ENCODE measurements at regions not wholly inside any gene's neighbourhood (a gene's known extent, or its start where the extent isn't known, plus 50 kb on each side); places are given as distances from the start of the nearest gene placed in this dataset.

DNA sequence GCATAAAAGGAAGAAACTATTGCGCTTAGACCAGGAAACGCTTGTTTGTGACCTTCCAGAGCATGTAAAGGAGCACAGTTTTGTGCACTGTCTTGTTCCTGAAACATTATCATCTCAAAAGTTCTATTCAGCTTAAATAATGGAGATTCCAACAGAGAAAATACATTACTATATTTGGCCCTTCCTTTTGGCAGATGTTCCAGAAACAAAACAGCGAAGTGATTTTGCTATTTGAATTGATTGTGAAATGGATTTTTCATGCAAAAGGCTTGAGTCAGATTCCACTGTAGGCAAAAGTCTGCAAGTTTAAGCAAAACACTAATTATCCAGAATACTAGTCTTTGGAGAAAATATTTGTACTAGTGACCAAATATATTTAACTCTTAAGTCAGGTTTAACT is 80.3 kb upstream of the PTBP2 start:
- CTCF ChIA-PET = no interaction called here
- no peak overlapping the region for H3K27ac ChIP-seq (ENCODE audit: extremely low read depth, low read depth, low read length)

DNA sequence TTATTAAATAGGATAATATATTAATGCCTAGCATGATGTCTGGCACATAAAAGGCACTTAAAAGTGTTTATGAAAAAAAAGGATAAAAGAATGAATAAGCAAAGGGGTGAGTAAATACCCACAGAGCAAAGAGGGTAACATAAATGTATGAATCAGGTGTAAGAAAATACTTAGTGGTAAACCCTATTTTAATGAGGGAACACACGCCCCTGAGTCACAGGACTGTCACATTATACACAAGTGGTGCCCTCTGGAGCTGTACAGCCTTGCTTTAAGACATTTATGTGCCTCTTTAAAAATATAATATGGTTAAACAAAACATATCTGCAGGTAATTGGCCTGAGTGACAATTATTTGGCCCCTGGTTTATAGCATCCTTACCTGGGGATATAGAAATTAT is 78.1 kb upstream of the PTBP2 start:
- Histone ChIP-seq H3K9me3 (ENCODE audit: control insufficient read depth, insufficient read depth, low read depth, low read length) (no peaks in the 10 kb centered on the region), H3K27ac (ENCODE audit: extremely low read depth, low read depth, low read length) (no peak overlapping the region), H3K4me1 (ENCODE audit: control insufficient read depth, insufficient read depth, low read length) (no peaks in the 10 kb centered on the region), H3K4me3 (ENCODE audit: low read depth, low read length) (no peak overlapping the region), H3K36me3 (ENCODE audit: control insufficient read depth in 2 of 2, insufficient read depth in 1 of 2, low read length in 2 of 2) (no peaks in the 10 kb centered on the region)
- ChIA-PET CTCF (no interaction called here), POLR2A (no interaction called here)
- TF ChIP-seq, protein P1, sequence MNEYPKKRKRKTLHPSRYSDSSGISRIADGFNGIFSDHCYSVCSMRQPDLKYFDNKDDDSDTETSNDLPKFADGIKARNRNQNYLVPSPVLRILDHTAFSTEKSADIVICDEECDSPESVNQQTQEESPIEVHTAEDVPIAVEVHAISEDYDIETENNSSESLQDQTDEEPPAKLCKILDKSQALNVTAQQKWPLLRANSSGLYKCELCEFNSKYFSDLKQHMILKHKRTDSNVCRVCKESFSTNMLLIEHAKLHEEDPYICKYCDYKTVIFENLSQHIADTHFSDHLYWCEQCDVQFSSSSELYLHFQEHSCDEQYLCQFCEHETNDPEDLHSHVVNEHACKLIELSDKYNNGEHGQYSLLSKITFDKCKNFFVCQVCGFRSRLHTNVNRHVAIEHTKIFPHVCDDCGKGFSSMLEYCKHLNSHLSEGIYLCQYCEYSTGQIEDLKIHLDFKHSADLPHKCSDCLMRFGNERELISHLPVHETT (tag by site-specific recombination; IDR thresholded peaks at IDR 0.05) = no peak
- TF ChIP-seq ZNF521 (tag by site-specific recombination; IDR thresholded peaks at IDR 0.05) (no peak), ZNF776 (tag by site-specific recombination; IDR thresholded peaks at IDR 0.05; ENCODE audit: borderline replicate concordance) (no peak)
- TF ChIP-seq, protein P2, sequence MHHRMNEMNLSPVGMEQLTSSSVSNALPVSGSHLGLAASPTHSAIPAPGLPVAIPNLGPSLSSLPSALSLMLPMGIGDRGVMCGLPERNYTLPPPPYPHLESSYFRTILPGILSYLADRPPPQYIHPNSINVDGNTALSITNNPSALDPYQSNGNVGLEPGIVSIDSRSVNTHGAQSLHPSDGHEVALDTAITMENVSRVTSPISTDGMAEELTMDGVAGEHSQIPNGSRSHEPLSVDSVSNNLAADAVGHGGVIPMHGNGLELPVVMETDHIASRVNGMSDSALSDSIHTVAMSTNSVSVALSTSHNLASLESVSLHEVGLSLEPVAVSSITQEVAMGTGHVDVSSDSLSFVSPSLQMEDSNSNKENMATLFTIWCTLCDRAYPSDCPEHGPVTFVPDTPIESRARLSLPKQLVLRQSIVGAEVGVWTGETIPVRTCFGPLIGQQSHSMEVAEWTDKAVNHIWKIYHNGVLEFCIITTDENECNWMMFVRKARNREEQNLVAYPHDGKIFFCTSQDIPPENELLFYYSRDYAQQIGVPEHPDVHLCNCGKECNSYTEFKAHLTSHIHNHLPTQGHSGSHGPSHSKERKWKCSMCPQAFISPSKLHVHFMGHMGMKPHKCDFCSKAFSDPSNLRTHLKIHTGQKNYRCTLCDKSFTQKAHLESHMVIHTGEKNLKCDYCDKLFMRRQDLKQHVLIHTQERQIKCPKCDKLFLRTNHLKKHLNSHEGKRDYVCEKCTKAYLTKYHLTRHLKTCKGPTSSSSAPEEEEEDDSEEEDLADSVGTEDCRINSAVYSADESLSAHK (tag by site-specific recombination; IDR thresholded peaks at IDR 0.05) = no peak

More for the DNA sequence above, 80.3 kb upstream of the PTBP2 start:
- no peaks in the 10 kb centered on the region for H3K4me1 ChIP-seq (ENCODE audit: control insufficient read depth, insufficient read depth, low read length)
- POLR2A ChIA-PET = no interaction called here
- no peak overlapping the region for H3K4me3 ChIP-seq (ENCODE audit: low read depth, low read length)
- no peaks in the 10 kb centered on the region for H3K36me3 ChIP-seq (ENCODE audit: control insufficient read depth in 2 of 2, insufficient read depth in 1 of 2, low read length in 2 of 2)
- TF ChIP-seq ZNF366 (tag by site-specific recombination; conservative IDR thresholded peaks at IDR 0.05) (no peak), SALL2 (tag by site-specific recombination; IDR thresholded peaks at IDR 0.05; ENCODE audit: borderline replicate concordance) (no peak), ZNF16 (tag by site-specific recombination; IDR thresholded peaks at IDR 0.05; ENCODE audit: low read depth) (no peak), ZNF223 (tag by site-specific recombination; IDR thresholded peaks at IDR 0.05) (no peak), ZNF610 (tag by site-specific recombination; IDR thresholded peaks at IDR 0.05; ENCODE audit: borderline replicate concordance) (no peak)
- TF ChIP-seq, protein P3, sequence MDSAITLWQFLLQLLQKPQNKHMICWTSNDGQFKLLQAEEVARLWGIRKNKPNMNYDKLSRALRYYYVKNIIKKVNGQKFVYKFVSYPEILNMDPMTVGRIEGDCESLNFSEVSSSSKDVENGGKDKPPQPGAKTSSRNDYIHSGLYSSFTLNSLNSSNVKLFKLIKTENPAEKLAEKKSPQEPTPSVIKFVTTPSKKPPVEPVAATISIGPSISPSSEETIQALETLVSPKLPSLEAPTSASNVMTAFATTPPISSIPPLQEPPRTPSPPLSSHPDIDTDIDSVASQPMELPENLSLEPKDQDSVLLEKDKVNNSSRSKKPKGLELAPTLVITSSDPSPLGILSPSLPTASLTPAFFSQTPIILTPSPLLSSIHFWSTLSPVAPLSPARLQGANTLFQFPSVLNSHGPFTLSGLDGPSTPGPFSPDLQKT (IDR thresholded peaks at IDR 0.05; ENCODE audit: borderline replicate concordance, low read depth, low read length) = no peak
- H3K9me3 ChIP-seq (ENCODE audit: control insufficient read depth, insufficient read depth, low read depth, low read length) = no peaks in the 10 kb centered on the region

DNA sequence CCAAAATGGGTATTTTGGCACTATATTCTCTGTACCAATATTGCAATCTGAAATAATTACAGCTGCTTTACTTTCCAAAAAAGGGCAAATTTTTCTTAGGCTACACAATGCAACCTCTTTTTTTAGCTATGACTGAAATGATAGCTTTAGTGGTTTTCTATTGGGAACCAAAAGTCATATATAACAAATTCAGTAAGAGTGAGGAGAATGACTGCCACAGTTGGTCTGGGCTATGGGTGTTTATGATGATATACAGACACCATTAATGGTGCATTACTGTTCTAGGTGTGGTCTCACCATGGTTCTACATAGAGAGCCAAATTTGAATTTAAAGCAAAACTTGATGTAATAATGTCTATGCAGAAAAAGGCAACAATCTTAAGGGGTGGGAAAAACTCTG is 72.3 kb upstream of the PTBP2 start:
- POLR2A ChIA-PET = no interaction called here
- no peaks in the 10 kb centered on the region for H3K9me3 ChIP-seq (ENCODE audit: control insufficient read depth, insufficient read depth, low read depth, low read length)
- no peak overlapping the region for H3K4me3 ChIP-seq (ENCODE audit: low read depth, low read length)
- H3K4me1 ChIP-seq (ENCODE audit: control insufficient read depth, insufficient read depth, low read length) = no peaks in the 10 kb centered on the region
- no peak overlapping the region for H3K27ac ChIP-seq (ENCODE audit: extremely low read depth, low read depth, low read length)
- CTCF ChIA-PET = interaction anchor here (0.5 to 0.7 kb wide), 2 partner anchors 12 to 185 kb away, joined by 3 to 6 read pairs; no protein-coding TSS in a partner anchor
- TF ChIP-seq, protein P4, sequence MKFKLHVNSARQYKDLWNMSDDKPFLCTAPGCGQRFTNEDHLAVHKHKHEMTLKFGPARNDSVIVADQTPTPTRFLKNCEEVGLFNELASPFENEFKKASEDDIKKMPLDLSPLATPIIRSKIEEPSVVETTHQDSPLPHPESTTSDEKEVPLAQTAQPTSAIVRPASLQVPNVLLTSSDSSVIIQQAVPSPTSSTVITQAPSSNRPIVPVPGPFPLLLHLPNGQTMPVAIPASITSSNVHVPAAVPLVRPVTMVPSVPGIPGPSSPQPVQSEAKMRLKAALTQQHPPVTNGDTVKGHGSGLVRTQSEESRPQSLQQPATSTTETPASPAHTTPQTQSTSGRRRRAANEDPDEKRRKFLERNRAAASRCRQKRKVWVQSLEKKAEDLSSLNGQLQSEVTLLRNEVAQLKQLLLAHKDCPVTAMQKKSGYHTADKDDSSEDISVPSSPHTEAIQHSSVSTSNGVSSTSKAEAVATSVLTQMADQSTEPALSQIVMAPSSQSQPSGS (tag by site-specific recombination; IDR thresholded peaks at IDR 0.05; ENCODE audit: low read depth) = no peak
- TF ChIP-seq SALL2 (tag by site-specific recombination; IDR thresholded peaks at IDR 0.05; ENCODE audit: borderline replicate concordance) (no peak), ZNF174 (tag by site-specific recombination; IDR thresholded peaks at IDR 0.05) (no peak)
- TF ChIP-seq, protein P5, sequence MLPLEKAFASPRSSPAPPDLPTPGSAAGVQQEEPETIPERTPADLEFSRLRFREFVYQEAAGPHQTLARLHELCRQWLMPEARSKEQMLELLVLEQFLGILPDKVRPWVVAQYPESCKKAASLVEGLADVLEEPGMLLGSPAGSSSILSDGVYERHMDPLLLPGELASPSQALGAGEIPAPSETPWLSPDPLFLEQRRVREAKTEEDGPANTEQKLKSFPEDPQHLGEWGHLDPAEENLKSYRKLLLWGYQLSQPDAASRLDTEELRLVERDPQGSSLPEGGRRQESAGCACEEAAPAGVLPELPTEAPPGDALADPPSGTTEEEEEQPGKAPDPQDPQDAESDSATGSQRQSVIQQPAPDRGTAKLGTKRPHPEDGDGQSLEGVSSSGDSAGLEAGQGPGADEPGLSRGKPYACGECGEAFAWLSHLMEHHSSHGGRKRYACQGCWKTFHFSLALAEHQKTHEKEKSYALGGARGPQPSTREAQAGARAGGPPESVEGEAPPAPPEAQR (tag by site-specific recombination; IDR thresholded peaks at IDR 0.05) = no peak
- no peaks in the 10 kb centered on the region for H3K36me3 ChIP-seq (ENCODE audit: control insufficient read depth in 2 of 2, insufficient read depth in 1 of 2, low read length in 2 of 2)

Data from HEK293 (cell line).